Esophagus squamous epithelium (tissue), 4 donors: ENCODE measurements at regions not wholly inside any gene's neighbourhood (a gene's known extent, or its start where the extent isn't known, plus 50 kb on each side); places are given as distances from the start of the nearest gene placed in this dataset.

Experiments used
- CTCF ChIP-seq, 6 experiments: fragments of 450-650 bp in 4 of 6; fragments of 200-600 bp in 2 of 6; sonication (generic) in 2 of 6; IDR thresholded peaks; one replicate each; pipeline ENCODE4 v1.5.1; 2016 to 2019; ENCODE audit warnings: antibody characterized with exemption in 6 of 6, mild to moderate bottlenecking in 4 of 6, moderate library complexity in 4 of 6
- POLR2A ChIP-seq, 4 donors: fragments of 450-650 bp; IDR thresholded peaks; one replicate each; pipeline ENCODE4 v1.6.1; 2017; ENCODE audit warnings: antibody characterized with exemption in 4 of 4, mild to moderate bottlenecking in 4 of 4, moderate library complexity in 3 of 4

- no peak for TF ChIP-seq CTCF (IDR thresholded peaks at IDR 0.05)
- no peak for TF ChIP-seq POLR2A (IDR thresholded peaks at IDR 0.05)
Observed at GRCh38 chr6:92364948-92365541, 1054.3 kb downstream of the EPHA7 start.
